ENCODE measurements at regions not wholly inside any gene's neighbourhood (a gene's known extent, or its start where the extent isn't known, plus 50 kb on each side); places are given as distances from the start of the nearest gene placed in this dataset.

DNA sequence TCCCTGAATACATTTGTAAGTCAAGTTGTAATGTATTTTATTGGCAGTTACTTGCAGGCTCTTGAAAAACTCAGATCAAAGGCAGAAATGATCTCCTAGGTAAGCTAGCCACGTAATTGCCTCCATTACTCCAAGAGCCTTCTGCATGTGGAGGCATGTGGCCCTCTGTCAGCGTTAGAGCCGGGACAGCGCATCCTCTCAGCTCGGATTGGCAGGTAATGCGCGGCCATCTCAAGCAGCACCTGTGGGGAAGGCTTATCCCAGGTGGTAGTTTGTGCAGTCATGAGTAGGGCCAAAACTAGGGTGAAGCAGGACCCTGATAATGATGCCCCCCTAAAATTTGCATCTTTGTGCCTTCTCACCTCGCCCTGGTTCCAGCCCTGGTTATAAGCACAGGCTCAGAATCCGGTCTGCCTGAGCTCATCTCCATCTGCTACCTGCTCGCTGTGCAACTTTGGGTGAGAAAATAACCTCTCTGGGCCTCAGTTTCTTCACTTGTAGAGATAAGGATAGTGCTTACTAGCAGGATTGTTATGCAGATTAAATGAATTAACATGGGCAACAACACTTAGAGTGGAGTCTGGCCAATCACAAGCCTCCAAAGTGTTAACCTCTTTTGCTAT, 157.5 kb upstream of the PMEPA1 start:
- TF ChIP-seq EZH2 (IDR thresholded peaks at IDR 0.05; ENCODE audit: low read length) = peak; percentile 6
- TF ChIP-seq, protein P1, sequence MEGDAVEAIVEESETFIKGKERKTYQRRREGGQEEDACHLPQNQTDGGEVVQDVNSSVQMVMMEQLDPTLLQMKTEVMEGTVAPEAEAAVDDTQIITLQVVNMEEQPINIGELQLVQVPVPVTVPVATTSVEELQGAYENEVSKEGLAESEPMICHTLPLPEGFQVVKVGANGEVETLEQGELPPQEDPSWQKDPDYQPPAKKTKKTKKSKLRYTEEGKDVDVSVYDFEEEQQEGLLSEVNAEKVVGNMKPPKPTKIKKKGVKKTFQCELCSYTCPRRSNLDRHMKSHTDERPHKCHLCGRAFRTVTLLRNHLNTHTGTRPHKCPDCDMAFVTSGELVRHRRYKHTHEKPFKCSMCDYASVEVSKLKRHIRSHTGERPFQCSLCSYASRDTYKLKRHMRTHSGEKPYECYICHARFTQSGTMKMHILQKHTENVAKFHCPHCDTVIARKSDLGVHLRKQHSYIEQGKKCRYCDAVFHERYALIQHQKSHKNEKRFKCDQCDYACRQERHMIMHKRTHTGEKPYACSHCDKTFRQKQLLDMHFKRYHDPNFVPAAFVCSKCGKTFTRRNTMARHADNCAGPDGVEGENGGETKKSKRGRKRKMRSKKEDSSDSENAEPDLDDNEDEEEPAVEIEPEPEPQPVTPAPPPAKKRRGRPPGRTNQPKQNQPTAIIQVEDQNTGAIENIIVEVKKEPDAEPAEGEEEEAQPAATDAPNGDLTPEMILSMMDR (optimal IDR thresholded peaks at IDR 0.05 in 1 of 3, IDR thresholded peaks at IDR 0.05 in 1 of 3, conservative IDR thresholded peaks at IDR 0.05 in 1 of 3; ENCODE audit: extremely low read depth in 1 of 3, insufficient read depth in 2 of 3, low read length in 3 of 3) = no peak
